COLO668 (cell line): ENCODE measurements at regions not wholly inside any gene's neighbourhood (a gene's known extent, or its start where the extent isn't known, plus 50 kb on each side); places are given as distances from the start of the nearest gene placed in this dataset.

Experiments
- DNase-seq: peaks from one replicate; lab custom pipeline; 2025; ENCODE audit not compliant: unreplicated experiment; lab: John Stamatoyannopoulos, UW

GRCh38 chr14:96727073-96727472, 70.1 kb upstream of the VRK1 start:
- no peak for DNase-seq

GRCh38 chr14:96727491-96727890, 69.7 kb upstream of the VRK1 start:
- no peak for DNase-seq

DNA sequence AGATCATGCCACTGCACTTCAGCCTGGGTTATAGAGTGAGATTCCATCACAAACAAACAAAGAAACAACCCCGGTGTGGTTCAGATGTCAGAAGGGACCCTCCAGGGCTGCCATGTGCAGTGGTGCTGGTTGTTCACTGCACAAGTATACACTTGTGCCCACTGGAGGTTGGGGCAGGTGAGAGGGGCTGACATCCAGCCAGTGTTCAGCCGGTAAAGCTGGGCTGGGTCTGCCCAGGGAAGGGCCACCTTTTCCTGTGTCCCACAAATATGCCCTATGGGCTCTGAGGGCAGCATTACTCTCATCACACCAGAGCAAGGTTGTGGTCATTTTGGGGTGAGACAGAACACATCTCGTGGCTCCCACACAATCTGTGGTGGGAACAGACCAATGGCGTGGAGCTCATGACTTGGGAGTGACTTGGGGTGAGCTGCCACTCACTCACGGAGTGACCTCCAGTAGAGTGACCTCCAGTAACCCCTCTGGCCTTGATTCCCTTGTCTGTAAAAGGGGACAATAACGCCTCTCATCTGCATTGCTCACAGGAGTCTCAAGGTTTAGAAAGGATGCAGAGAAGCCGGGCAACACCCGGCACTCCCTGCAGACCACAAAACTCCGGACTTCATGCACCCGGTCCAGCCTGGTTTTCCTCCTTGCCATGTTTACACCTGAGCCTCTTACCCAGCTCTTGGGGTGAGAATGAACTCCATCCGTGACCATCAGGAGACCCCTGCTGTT, 69.0 kb upstream of the VRK1 start:
- no peak for DNase-seq

DNA sequence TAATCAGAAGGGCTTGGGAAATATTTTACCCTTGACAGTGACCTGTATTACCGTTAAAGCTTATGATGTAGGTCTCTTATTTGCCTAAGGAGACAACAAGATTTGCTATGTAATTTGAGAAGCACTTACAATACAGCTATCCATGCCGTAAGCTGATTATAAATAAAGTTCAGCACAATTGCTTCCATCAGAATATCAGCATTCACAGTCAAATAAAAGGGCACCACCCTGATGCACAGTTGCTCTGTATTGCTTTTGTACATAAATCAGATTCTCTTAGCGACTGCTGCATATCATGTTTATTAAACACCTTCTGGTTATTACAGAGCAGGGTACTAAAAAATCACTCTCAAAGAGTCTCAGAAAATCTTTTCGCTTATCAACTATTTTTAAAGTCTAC, 67.3 kb upstream of the VRK1 start:
- no peak for DNase-seq

GRCh38 chr14:96730386-96730785, 66.8 kb upstream of the VRK1 start:
- DNase-seq, result no peak

GRCh38 chr14:96734076-96734622, 63.0 kb upstream of the VRK1 start:
- peak; percentile 44 for DNase-seq

- DNase-seq, result no peak
Measured at GRCh38 chr14:96735526-96735925, 61.7 kb upstream of the VRK1 start.

DNA sequence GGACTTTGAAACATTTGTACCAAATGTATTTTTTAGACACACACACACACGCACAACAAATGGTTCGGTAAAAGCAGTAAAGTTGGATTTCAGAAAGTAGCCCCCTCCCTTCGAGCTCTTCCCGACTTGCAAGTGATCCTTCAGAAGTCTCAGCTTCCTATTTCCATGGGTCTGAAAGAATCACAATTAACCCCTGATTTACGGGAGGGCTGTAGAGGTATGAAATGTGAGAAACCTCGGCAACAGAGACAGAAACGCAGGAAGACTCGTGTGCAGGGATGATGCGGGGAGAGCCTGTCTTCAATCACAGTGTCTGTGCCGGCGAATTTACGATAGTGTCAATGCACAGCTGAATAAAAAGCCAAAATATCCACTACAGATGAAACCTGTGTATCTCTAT, 60.7 kb upstream of the VRK1 start:
- DNase-seq, result no peak

GRCh38 chr14:96737881-96738280, 59.3 kb upstream of the VRK1 start:
- DNase-seq, result no peak

- no peak for DNase-seq
Measured at GRCh38 chr14:96739200-96739910, 57.8 kb upstream of the VRK1 start.

DNA sequence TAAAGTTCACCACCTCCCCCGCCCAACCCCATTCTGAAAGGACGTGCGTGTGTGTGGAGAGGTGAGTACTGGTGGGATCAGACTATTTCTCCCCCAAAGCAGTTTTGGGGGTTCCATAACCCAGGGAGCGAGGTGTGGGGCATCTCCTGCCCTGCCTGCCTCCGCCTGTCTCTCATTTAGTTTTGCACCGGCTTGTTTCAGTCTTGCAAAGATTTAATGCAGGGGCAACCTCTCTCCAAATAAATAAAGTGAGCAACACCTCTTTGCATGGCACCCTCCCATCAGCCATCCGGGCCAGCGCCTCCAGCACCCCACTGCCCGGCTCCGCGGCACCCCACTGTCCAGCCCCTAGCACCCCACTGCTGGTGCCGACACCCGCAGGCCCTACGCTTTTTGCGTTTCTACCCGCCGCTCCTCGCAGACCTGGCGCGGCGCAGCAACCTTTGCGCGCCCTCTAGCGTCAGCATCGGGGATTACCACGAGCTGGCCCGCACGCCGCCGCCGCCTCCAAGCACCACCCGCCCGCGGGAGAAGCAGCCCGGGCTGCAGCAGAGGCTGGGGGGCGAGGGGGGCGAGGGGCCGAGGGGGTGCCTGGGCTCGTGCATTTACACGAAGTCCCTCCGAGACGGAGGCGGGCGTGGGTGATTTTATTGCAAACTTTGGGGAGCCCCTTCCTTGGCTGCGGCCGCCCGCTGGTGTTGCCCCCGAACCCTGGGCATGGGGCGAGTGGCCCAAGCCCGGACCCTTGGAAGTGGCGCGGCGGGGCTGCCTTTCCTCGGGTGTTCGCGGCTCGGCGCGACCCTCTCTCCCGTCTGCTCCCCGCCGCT, 55.8 kb upstream of the VRK1 start:
- peak; percentile 51 for DNase-seq

GRCh38 chr14:96744262-96744661, 52.9 kb upstream of the VRK1 start:
- no peak for DNase-seq

GRCh38 chr14:96745500-96746051, 51.6 kb upstream of the VRK1 start:
- DNase-seq, result no peak

DNA sequence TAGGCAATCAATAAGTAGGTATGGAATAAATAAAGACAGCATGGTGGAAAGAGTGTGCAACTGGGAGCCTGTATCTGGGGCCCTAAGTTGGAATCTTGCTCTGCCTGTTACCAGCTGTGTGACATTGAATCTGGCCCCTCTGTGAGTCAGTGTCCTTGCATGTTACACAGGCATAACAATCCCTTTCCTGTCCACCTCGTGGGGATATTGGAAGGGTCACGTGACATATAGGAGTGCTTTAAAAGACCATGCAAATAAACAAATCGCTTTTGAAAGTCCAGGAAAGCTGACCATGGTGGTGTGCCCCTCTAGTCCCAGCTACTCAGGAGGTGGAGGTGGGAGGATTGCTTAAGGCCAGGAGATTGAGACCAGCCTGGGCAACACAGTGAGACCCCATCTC, 51.1 kb upstream of the VRK1 start:
- DNase-seq, result no peak

- no peak for DNase-seq
Measured at GRCh38 chr14:96747006-96747405, 50.2 kb upstream of the VRK1 start.
